Esophagus (tissue), 2 donors: ENCODE measurements at regions not wholly inside any gene's neighbourhood (a gene's known extent, or its start where the extent isn't known, plus 50 kb on each side); places are given as distances from the start of the nearest gene placed in this dataset.
"Not testable (repeated sequence)": the region's sequence is repeated elsewhere in the genome, so short reads cannot be mapped to it uniquely, and the experiment has no call there.

Source experiments
- H3K27ac ChIP-seq, 2 donors: one replicate each; pipeline ENCODE4 v1.5.1; 2013; ENCODE audit warnings: low read depth in 2 of 2, mild to moderate bottlenecking in 2 of 2, inconsistent platforms in 1 of 2, low read length in 1 of 2, moderate library complexity in 1 of 2
- H3K27me3 ChIP-seq, 2 donors: one replicate each; pipeline ENCODE4 v1.6.1; 2013; ENCODE audit warnings: low read length in 2 of 2, control low read depth in 1 of 2, mild to moderate bottlenecking in 1 of 2; ENCODE audit not compliant: insufficient read depth in 2 of 2, control insufficient read depth in 1 of 2
- H3K36me3 ChIP-seq, 2 donors: one replicate each; pipeline ENCODE4 v1.6.1; 2013; ENCODE audit warnings: low read length in 1 of 2; ENCODE audit not compliant: control insufficient read depth in 2 of 2, insufficient read depth in 2 of 2
- H3K4me1 ChIP-seq, 2 donors: one replicate each; pipeline ENCODE4 v1.6.1; 2013; ENCODE audit warnings: low read length in 1 of 2; ENCODE audit not compliant: control insufficient read depth in 2 of 2, insufficient read depth in 2 of 2
- H3K4me3 ChIP-seq, 2 donors: one replicate each; pipeline ENCODE4 v1.5.1; 2013; ENCODE audit warnings: low read length in 2 of 2, mild to moderate bottlenecking in 2 of 2, low read depth in 1 of 2, moderate library complexity in 1 of 2
- H3K9me3 ChIP-seq, 2 donors: one replicate each; pipeline ENCODE4 v1.6.1; 2013; ENCODE audit warnings: mild to moderate bottlenecking in 2 of 2, low read depth in 1 of 2, low read length in 1 of 2, moderate library complexity in 1 of 2; ENCODE audit not compliant: control insufficient read depth in 2 of 2, insufficient read depth in 1 of 2
- WGBS, 2 donors: extraction: QIAGEN DNeasy Blood & Tissue Kit; methylation state at CpG; one replicate each; pipeline ENCODE4 v1.1.7; 2013; 5-methylcytosine and 5-hydroxymethylcytosine counted together
- donor health status: healthy with polysubstance abuse.
- donor health status: Bipolar disorder and iron deficiency.

DNA sequence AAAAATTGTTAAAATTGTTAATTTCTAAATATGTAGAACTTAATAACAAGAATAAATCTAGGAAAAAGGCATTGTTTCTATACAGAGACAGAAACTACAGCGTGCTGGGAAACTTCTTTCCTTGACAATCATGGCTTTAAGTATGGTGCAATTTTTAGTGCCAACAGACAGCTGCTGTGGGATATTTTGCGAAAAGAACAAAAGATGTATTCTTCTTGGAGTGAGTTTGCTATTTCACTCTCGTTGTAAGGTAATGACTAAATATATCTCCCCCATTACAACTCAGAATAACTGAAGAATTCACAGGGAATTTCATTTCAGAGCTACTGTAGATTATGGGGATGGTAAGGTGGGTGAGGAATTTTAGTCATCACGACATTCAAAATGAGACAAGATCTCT is 2055.0 kb upstream of the ACO1 start:
- no peak overlapping the region for H3K4me3 ChIP-seq
- no peaks in the 10 kb centered on the region for H3K36me3 ChIP-seq
- H3K4me1 ChIP-seq, result no peaks in the 10 kb centered on the region
- WGBS, 2 donors, result 60 to 63% methylated on average over 4 of the region's 4 CpGs
- no peaks in the 10 kb centered on the region for H3K27me3 ChIP-seq
- no peak overlapping the region for H3K27ac ChIP-seq
- no peaks in the 10 kb centered on the region for H3K9me3 ChIP-seq

DNA sequence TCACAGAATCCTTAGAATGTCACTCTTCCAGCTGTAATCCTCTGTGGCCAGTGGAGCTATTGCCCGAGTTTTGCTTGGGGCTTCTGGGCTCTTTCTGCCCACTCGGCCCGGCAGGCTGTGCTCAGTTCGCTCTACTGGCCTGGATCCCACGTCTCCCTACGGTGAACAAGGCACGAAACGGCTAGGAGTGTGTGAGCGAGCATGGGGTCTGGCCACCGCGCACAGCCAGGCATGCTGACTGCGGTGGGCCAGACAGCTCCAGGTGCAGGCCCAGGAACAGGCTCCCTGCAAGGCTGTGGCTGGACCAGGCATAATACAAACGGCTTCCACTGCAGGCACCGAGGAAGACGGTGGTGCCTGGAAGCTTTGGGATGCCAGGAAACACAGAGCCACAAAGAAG is 2035.5 kb upstream of the ACO1 start:
- 84 to 90% methylated on average over 15 of the region's 15 CpGs for WGBS, 2 donors
- Histone ChIP-seq H3K36me3 (no peaks in the 10 kb centered on the region), H3K27ac (no peak overlapping the region), H3K9me3 (peaks cover 6 to 16% of the 10 kb centered on the region in 2 donors), H3K4me1 (no peaks in the 10 kb centered on the region), H3K27me3 (no peaks in the 10 kb centered on the region), H3K4me3 (no peak overlapping the region)

DNA sequence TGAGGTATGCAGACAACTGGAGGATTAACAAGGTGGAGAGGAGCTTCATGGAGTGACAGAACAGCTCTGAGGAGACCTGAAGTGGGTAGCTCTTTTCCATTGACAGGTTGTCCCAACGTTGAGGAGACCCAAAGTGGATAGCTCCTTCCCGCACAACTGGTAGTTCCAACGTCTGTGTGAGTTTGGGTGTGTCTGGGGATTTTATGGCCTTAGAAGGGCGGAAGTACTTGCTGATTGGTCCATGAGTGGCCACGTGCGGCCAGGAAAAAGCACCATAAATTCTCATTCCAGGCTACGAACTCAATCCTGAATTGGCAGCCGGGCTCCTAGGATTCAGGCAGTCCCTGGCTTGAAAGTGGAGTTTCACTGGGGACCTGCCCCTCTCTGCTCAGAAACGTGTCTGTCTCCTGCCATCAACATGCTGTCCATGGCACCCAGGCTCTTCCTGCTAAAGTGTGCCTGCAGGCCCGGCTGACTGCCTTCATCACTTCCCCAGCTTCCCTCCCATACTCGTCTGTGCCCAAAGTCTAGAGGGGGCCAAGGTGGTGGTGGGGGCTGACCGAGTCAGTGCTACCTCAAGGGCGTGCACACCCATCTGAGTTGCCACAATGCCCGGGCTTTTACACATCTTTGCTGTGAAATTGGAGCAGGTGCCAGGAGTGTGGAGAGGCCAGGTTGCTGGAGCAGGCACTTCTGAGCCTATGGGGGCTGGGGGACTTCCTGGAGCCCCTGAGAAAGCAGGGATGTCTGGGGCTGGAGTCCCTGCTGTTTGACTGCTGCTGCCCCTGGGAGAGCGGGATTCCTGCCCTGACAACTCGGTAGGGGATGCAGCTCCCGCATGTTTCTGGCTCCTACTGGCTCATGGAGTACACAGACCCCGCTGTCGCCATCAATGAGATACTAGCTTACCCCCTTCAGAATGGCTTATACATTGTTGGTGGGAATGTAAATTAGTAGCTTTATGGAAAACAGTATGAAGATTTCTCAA is 2034.6 kb upstream of the ACO1 start:
- Histone ChIP-seq H3K9me3 (peaks cover 6 to 16% of the 10 kb centered on the region in 2 donors), H3K36me3 (no peaks in the 10 kb centered on the region), H3K27ac (no peak overlapping the region), H3K4me3 (no peak overlapping the region), H3K27me3 (no peaks in the 10 kb centered on the region), H3K4me1 (no peaks in the 10 kb centered on the region)
- WGBS, 2 donors, result 86% methylated on average over 19 of the region's 19 CpGs

DNA sequence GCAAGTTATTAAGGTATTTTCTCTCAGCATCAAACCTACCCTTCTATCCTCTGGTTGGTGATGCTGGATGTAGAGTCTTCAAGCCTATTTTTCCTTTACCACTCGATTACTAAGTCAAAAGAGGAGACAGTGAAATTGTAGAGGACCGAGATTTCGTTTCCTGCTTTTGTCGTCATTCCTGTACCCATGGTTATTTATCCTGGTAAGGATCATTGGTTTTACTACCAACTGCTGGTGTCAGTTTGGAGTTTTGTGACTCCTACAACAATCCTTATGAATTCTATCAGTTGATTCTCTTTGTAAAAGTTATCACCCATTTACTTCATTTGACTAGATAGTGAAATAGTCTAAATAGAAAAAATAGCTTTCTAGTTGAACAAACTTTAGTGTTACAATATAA is 2028.2 kb upstream of the ACO1 start:
- WGBS, 2 donors, result 79 to 84% methylated on average over 4 of the region's 4 CpGs
- H3K4me3 ChIP-seq, result no peak overlapping the region

DNA sequence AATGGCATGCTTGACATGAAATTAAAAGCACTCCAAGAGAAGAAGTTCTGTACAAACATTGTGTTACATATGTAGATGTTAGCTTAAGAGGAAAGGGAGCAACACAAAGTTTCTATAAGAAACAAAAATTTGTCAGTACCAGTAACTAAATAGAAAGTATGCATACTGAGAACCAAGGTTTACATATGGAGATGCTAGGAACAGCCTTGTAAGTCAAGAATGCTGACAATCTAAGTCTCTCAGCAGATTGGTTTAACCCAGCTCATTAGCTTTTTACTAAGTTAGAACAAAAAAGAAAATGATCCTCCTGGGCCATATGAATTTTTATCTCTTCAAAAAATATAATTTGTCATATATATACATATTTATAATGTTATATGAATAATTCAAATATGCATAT is 2022.1 kb upstream of the ACO1 start:
- H3K9me3 ChIP-seq, result no peaks in the 10 kb centered on the region
- H3K36me3 ChIP-seq, result no peaks in the 10 kb centered on the region
- H3K27me3 ChIP-seq, result no peaks in the 10 kb centered on the region
- no peak overlapping the region for H3K4me3 ChIP-seq
- H3K4me1 ChIP-seq, result no peaks in the 10 kb centered on the region
- H3K27ac ChIP-seq, result no peak overlapping the region

More for the DNA sequence above, 2028.2 kb upstream of the ACO1 start:
- H3K27me3 ChIP-seq, result no peaks in the 10 kb centered on the region
- no peak overlapping the region for H3K27ac ChIP-seq
- H3K4me1 ChIP-seq, result no peaks in the 10 kb centered on the region
- H3K9me3 ChIP-seq, result no peaks in the 10 kb centered on the region
- H3K36me3 ChIP-seq, result no peaks in the 10 kb centered on the region

DNA sequence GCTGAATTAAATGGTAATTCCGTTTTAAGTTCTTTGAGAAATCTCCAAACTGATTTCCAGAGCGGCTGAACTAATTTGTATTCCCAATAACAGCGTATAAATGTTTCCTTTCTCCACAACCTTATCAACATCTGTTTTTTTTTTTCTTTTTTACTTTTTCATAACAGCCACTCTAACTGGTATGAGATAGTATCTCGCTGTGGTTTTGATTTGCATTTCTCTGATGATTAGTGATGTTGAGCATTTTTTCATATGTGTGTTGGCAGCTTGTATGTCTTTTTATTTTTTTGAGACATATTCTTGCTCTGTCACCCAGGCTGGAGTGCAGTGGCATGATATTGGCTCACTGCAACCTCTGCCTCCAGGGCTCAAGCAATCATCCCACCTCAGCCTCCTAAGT is 2018.3 kb upstream of the ACO1 start:
- not testable (repeated sequence) for H3K27me3 ChIP-seq, H3K4me1 ChIP-seq, H3K9me3 ChIP-seq, H3K36me3 ChIP-seq, H3K4me3 ChIP-seq, H3K27ac ChIP-seq
- WGBS, 2 donors, result 86% methylated on average over 4 of the region's 4 CpGs

DNA sequence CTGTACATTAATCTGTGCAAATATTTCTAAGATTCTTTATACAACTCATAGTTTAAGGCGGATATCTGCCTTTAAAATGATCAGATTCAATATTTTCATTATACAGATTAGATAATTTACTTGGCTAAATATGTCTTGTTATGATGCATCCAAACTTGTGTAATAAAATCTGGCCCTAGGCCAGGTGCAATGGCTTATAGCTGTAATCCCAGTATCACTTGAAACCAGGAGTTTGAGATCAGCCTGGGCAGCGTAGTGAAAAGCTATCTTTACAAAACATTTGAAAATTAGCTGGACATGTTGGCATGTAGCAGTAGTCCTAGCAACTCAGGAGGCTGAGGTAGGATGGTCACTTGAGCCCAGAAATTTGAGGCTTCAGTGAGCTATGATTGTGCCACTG is 2002.2 kb upstream of the ACO1 start:
- H3K4me1 ChIP-seq, result no peaks in the 10 kb centered on the region
- no peaks in the 10 kb centered on the region for H3K9me3 ChIP-seq
- H3K4me3 ChIP-seq, result no peak overlapping the region
- H3K27ac ChIP-seq, result no peak overlapping the region
- H3K36me3 ChIP-seq, result no peaks in the 10 kb centered on the region
- no peaks in the 10 kb centered on the region for H3K27me3 ChIP-seq
- 59 to 67% methylated on average over 2 of the region's 2 CpGs for WGBS, 2 donors

DNA sequence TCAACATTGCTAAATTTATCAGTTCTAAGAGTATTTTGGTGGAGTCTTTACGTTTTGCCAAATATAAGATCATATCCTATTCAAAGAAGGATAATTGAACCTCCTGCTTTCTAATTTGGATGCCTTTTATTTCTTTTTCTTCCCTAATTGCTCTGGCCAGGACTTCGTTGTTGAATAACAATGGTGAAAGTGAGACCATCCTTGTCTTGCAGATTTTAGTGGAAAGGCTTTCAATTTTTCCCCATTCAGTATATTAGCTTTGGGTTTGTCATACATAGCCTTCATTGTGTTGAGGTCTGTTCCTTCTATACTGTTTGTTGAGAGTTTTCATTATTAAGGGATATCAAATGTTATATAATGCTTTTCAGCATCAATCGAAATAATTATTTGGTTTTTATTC is 1974.2 kb upstream of the ACO1 start:
- Histone ChIP-seq H3K27ac (no peak overlapping the region), H3K4me3 (no peak overlapping the region), H3K36me3 (no peaks in the 10 kb centered on the region), H3K9me3 (no peaks in the 10 kb centered on the region), H3K4me1 (no peaks in the 10 kb centered on the region), H3K27me3 (no peaks in the 10 kb centered on the region)
- 67 to 72% methylated on average over 3 of the region's 3 CpGs for WGBS, 2 donors

DNA sequence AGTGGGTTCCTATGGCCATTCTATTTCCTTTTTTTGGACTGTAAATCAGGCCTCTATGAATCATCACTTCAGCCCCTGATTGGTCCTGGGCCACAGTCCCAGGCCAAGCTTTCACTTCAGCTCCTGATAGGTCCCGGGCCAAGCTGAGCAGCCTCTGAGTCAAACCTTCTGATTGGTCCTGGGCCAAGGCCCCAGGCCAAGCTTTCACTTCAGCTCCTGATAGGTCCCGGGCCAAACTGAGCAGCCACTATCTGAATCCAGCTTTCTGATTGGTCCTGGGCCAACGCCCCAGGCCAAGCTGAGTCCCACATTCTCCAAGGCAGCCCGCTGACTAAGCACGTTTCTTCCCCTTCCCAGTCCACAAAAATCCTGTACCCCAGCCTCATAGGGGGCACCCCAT is 1972.9 kb upstream of the ACO1 start:
- no peaks in the 10 kb centered on the region for H3K4me1 ChIP-seq
- WGBS, 2 donors, result 83 to 88% methylated on average over 5 of the region's 5 CpGs

DNA sequence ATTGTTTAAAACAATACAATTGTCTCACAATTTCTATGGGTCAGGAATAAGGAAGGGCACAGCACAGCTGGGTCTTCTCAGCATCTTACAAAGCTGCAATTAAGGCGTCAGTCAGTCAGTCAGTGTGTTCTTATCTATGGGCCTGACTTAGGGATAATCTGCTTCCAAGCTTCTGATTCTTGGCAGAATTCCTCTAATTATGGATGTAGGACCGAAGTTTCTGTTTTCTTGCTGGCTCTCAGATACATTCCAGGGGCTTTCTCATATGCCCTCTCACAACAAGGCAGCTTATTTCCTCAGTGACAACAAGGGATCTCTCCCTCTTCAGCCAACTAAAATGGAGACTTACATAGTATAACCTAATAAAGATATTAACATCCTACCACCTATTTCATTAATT is 1925.3 kb upstream of the ACO1 start:
- H3K36me3 ChIP-seq, result no peaks in the 10 kb centered on the region
- H3K27ac ChIP-seq, result no peak overlapping the region
- no peaks in the 10 kb centered on the region for H3K9me3 ChIP-seq
- no peaks in the 10 kb centered on the region for H3K27me3 ChIP-seq
- no peaks in the 10 kb centered on the region for H3K4me1 ChIP-seq
- no peak overlapping the region for H3K4me3 ChIP-seq
- 56 to 65% methylated on average over 2 of the region's 2 CpGs for WGBS, 2 donors

More for the DNA sequence above, 1972.9 kb upstream of the ACO1 start:
- Histone ChIP-seq H3K36me3 (no peaks in the 10 kb centered on the region), H3K4me3 (no peak overlapping the region), H3K27me3 (no peaks in the 10 kb centered on the region), H3K27ac (no peak overlapping the region), H3K9me3 (no peaks in the 10 kb centered on the region)
